GM18909 (cell line): ENCODE measurements at regions not wholly inside any gene's neighbourhood (a gene's known extent, or its start where the extent isn't known, plus 50 kb on each side); places are given as distances from the start of the nearest gene placed in this dataset.
"Not testable (repeated sequence)": the region's sequence is repeated elsewhere in the genome, so short reads cannot be mapped to it uniquely, and the experiment has no call there.

ENCODE experiments used
- ATAC-seq: cut with Tn5 transposase; IDR thresholded peaks from one replicate; pipeline ENCODE4 v1.9.1; 2021; ENCODE audit warnings: mild to moderate bottlenecking; ENCODE audit not compliant: unreplicated experiment, poor library complexity

GRCh38 chr3:4253072-4253832 is 49.9 kb upstream of the SETMAR start:
- not testable (repeated sequence) for ATAC-seq
